Left ventricle myocardium superior (tissue), 1 donor: ENCODE measurements at regions not wholly inside any gene's neighbourhood (a gene's known extent, or its start where the extent isn't known, plus 50 kb on each side); places are given as distances from the start of the nearest gene placed in this dataset.
"Not testable (repeated sequence)": the region's sequence is repeated elsewhere in the genome, so short reads cannot be mapped to it uniquely, and the experiment has no call there.

ENCODE experiments used
- ATAC-seq: fragments of 200-7000 bp; cut with Tn5 transposase; one replicate; pipeline ENCODE4 v1.9.1; 2020; ENCODE audit warnings: mild to moderate bottlenecking, moderate library complexity
- DNase-seq: peaks from one replicate; pipeline ENCODE4 v3.0.0-alpha.2; 2020
- intact Hi-C: fragments of 100-400 bp; cut with micrococcal nuclease; formaldehyde crosslinking; loops from one replicate; pipeline ENCODE4 v1.11.0; 2022
- donor health status: DM: no; HTN: yes; CAD: no; lungs with severe emphysema.

DNA sequence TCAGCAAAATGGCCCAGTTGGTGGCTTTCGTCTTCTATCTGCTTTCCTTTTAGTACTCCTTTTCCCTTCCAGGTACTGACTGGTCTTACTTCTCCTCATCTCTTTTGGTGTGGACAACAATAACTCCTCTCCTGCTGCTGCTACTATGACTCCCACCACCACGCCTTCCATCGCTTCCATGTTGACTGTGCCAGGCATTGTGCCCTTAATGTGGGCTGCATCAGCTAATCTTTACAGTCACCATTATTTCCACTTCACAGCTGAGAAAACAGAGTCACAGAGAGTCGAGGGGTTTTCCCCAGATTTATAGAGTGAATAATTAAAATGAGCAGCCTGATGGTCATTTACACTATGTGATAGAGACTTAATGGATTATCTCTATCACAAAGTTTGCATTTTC, 184.9 kb upstream of the IL12B start:
- DNase-seq (no peak), ATAC-seq (no peak)
- intact Hi-C loops = loop anchor here (10.0 kb wide), 1 partner anchor 400 kb away; the partner anchor contains the start of gene ADRA1B

DNA sequence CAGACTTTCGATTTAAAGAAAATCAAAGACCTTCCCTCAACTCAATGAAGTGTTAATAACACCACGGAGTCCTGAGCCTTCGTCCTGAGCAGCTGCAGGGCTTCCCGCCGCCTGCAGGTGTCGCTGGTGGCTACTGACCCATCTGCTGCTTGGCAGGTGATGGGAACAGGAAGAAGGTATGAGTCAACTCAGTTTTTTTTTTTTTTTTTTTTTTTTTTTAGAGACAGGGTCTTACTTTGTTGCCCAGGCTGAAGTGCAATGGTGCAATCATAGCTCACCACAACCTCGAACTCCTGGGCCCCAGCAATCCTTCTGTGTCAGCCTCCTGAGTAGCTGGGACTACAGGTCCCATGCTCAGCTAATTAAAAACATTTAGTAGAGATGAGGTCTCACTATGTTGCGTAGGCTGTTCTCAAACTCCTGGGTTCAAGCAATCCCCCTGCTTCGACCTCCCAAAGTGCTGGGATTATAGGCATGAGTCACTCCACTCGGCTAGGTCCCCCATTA, 185.7 kb upstream of the IL12B start:
- DNase-seq = peak; percentile 69
- peak; percentile 80 for ATAC-seq
- intact Hi-C loops = loop anchor here (10.0 kb wide), 1 partner anchor 399 kb away; the partner anchor contains the start of gene ADRA1B

DNA sequence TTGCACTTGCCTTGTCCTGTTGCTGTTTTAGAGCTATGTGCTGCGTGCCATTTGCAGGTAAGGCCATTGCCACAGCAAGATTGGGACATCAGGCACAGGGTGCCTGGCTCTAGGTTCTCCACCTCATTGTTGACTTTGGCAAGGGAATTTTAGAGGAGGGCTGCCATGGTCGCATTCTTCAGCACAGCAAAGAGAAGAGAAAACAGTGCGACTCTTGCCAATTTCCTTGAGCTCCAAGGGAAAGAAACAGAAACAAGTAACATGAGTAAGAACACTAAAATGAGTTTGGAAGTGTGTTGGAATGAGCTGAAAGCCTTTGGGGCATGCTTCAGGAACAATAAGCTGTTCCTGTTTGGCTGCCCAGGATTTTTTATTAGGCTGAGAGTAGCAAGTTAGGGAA, 188.1 kb upstream of the IL12B start:
- DNase-seq = no peak
- intact Hi-C loops = loop anchor here (10.0 kb wide), 1 partner anchor 396 kb away; the partner anchor contains the start of gene ADRA1B
- no peak for ATAC-seq

DNA sequence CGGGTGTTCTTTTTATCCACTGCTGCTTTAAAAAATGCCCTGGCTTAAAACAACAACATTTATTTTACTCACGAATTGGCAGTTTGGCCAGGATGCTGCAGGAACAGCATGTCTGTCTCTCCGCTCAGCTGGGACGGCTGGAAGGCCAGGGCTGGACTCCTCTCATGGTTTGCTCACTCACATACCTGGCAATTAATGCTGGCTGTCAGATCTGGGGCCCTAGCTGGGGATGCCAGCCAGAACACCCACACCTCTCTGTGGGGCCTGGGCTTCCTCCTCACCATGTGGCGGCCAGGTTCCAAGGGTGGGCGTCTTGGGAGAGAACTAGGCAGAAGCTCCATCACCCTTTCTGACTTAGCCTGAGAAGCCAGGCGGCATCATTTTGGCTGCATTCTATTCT, 189.1 kb upstream of the IL12B start:
- DNase-seq (no peak), ATAC-seq (no peak)
- intact Hi-C loops = loop anchor here (10.0 kb wide), 1 partner anchor 395 kb away; the partner anchor contains the start of gene ADRA1B

DNA sequence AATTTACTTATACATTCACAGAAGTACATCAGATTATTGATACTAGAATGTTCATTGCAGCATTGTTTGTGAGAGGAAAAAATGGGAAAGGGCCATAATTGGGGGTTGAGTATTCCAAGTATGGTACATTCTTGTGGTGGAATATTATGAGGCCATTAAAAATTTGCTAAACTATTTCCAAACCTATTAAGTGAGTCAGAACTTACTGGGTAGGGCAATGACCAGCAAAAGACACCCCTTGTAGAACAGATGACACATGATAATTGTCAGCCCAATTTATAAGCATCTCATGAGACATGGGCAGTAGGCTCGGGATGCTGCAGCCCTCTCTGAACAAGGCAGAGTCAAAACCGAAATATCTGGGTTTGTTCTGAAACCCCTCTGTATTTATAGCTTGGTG, 192.6 kb upstream of the IL12B start:
- ATAC-seq = no peak
- DNase-seq = no peak
- intact Hi-C loops = no loop called here

DNA sequence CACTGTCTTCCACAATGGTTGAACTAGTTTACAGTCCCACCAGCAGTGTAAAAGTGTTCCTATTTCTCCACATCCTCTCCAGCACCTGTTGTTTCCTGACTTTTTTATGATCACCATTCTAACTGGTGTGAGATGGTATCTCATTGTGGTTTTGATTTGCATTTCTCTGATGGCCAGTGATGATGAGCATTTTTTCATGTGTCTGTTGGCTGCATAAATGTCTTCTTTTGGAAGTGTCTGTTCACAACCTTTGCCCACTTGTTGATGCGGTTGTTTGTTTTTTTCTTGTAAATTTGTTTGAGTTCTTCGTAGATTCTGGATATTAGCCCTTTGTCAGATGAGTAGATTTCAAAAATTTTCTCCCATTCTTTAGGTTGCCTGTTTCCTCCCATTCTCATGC, 194.0 kb upstream of the IL12B start:
- DNase-seq, ATAC-seq, intact Hi-C loops: not testable (repeated sequence)

DNA sequence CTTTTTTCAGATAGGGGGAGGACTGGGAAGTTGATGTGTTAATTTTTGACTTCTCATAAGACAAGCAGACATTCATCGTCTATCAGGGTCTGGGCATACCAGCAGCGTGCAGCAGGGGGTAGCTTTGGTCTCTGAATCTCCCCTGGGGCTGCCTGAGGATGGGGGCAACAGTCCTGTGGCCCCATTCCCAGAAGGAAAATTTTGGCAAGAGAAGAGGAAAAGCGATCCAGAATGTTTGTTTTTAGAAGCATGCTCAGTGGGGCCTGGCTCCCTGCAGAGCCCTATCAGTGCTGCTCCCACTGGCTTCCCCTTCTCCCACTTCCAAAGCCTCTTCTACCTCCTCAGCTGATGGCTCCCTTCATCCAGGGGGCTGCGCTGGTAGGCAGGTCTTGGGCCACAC, 194.8 kb upstream of the IL12B start:
- ATAC-seq = peak; percentile 53
- intact Hi-C loops = no loop called here

DNA sequence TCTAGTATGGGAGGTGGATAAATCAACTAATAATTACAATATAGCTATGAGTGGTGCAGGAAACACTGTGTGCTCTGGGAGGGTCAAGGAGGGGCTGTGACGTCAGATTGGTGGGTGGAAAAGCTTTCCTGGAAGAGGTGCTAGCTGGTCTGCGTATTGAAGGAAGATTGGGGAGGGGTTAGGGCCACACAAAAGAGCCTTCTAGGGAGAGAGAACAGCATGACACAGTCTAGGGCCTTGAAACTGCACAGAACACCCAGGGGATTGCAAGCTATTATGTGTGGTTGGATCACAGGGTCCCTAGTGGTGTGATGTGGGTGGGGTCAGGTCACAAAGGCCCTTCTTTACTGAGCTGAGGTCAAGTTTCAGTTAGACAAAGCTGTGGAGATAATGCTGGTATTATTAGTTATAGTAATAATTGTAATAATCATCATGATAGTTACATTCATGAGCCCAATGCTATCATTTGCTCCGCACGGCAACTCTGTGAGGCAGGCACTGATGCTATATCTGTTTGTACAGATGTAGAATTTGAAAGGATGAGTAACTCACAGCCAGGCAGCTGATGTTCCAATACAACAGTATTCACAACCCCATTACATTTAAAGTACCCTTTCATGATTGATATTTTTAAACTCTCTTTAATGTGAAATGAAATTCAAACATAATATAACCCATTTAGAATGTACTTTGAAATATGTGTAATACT, 197.4 kb upstream of the IL12B start:
- DNase-seq (no peak), ATAC-seq (no peak)
- intact Hi-C loops = no loop called here

More for the DNA sequence above, 194.8 kb upstream of the IL12B start:
- no peak for DNase-seq

DNA sequence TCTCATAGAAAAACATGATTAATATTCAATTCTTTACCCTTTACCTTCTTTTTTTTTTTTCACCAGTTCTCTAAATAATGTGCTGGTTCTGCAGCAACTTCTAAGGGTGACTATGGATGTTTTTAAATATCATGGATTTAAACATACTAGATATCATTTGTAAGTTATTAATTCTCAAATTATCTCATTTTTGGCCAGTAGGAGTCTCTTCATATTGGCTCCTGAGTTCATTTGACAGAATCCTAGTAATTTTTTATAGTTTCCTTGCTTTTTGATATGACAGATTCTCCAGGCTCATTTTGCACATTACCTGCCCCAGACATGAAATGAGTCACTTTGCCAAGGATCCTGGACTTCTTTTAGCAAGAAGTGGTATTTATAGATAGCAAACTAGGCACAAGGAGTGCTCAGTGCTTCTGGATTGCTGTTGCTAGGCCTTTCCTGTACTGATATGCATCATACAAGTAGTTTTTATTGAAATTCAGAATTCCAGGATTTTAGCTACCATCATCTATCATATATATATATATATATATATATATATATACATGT, 201.3 kb upstream of the IL12B start:
- no peak for DNase-seq
- intact Hi-C loops = no loop called here
- ATAC-seq = no peak

DNA sequence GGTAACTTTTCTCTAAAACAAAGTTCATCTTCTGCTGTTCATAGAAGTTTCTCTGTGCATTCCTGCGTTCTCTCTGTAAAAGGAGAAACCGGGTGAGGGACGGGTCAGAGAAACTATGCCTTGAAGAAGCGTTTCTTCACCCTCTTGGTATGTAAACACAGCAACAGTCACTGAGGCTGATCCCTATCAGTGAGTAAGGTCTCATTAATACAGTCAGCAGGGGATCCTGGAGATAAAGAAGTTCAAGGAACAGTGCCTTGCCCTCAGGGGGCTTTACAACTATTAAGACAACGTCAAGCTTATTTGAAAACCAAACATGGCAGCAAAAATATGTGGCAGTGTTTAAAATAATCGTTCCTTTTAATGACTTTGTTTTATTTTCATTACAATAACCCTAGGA, 202.9 kb upstream of the IL12B start:
- intact Hi-C loops = no loop called here
- no peak for ATAC-seq
- DNase-seq = no peak

DNA sequence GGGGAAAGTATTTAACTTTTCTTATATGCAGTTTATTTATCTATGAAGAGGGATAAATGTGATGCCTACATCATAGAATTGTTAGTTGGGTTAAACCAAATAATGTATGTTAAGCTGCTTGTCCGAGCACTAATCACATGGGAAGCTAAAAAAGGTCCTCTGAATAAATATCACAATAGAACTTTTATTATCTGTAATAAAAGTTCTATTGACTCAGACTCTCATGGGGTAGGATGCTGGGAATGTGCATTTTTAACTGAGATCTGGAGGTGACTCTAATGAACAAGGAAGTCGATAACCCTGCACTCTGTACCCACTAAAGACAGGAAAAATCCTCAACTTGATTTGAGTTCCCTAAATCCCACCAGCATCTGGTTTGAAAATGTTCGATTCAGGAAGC, 205.9 kb upstream of the IL12B start:
- DNase-seq (no peak), ATAC-seq (no peak)
- intact Hi-C loops = no loop called here

DNA sequence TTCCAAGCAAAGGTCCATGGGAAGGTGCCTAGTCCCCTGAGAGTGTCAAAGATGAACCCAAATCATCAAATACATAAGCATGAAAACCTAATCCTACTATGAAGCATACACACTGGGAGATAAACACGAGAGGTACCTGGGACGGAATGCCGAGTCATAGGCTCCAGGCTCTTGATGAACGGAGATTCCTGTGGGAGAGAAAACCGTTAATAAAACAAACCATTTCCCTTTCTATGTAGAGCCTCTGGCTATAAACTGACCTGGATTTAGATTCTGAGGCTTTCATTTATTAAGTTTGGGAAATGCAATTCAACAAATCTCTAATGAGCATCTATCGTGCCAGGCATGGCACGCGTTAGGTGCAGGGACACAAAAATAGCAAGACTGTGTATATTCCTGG, 206.4 kb upstream of the IL12B start:
- intact Hi-C loops = no loop called here
- ATAC-seq = no peak

DNA sequence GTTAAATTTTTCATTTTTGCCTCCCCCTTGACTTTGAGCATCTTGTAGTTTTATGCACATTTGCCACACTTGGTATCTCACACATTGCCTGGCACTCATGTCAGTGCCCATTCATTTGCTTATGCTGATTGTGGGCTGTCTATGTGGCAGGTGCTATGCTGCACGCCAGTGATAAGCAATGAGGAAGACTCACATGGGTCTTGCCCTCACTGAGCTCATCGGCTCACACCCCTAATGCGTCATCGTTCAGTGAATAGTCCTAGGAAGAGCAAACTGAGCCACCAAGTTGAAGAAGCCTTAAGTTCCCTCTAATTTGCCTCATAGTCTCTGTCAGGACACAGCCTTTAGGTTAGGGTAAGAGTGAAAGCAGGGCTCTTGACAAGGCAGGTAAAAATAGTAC, 209.4 kb upstream of the IL12B start:
- intact Hi-C loops = no loop called here
- ATAC-seq = peak; percentile 14
- no peak for DNase-seq

More for the DNA sequence above, 206.4 kb upstream of the IL12B start:
- no peak for DNase-seq

DNA sequence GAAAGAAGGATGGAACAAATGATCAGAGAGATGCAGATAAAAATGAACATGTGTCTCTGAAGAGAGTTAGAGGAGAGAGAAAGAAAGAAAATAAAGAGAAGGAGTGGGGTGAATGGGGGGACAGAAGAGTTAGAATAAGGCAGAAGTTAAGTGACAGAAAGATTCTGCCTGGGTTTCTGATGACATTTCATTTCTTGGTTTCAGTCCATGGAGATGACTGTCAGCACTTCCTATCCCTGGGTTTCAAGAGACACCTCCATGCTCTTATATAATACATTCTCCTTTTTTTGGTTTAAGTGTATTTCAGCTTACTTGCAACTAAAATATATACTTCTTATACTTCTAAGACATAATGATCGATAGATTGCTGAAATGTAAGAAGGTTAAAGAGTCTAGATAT, 213.0 kb upstream of the IL12B start:
- ATAC-seq (no peak), DNase-seq (no peak)
- intact Hi-C loops = no loop called here

DNA sequence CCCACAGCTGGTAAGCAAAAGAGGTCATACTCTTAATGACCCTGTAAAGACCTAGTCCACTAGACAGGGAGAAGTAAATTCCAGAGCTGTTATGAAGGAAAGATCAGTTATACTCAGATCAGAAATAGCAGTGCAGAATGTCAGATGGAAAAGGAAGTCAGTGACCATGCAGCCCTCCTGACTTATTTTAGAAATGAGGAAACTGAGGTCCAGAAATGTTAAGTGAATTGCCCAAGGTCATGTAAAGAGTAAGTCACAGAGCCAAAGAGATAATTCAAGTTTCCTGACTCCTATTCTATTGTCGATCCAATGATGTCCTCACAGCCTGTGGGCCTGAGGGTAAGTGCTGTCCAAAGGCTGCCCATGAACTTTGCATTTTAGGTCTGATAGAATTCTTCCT, 214.9 kb upstream of the IL12B start:
- intact Hi-C loops = no loop called here
- ATAC-seq (no peak), DNase-seq (no peak)

DNA sequence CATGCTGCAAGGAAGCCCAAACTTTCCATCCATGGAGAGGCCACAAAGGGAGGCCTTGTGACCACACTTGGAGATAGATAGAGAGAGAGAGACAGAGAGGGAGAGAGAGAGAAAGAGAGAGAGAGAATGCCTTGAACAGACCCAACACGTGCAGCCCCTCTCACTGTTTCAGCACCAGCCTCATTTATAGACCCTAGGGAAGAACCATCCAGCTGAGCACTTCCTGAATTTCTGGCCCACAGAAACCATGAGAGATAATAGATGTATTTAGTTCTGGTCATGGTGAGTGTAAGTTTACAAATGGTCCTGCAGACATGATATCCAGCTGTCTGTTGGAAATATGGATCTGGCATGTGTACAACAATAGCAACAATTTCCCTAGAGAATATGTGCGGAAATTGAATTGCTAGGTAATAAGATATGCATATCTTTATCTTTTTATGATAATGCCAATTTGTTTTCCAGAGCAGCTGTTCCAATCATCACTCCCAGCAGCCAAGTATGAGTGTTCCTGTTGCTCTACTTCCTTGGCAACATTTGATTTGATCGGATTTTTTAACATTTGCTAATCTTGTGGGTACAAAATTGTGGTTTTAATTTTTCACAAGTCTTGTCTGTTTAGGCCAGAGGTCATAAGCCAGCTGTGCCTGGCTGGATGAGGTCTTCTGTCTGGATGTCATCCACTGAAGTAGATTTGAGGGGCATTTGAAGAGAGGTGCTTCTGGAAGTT, 217.3 kb upstream of the IL12B start:
- ATAC-seq = no peak
- no peak for DNase-seq
- intact Hi-C loops = no loop called here

DNA sequence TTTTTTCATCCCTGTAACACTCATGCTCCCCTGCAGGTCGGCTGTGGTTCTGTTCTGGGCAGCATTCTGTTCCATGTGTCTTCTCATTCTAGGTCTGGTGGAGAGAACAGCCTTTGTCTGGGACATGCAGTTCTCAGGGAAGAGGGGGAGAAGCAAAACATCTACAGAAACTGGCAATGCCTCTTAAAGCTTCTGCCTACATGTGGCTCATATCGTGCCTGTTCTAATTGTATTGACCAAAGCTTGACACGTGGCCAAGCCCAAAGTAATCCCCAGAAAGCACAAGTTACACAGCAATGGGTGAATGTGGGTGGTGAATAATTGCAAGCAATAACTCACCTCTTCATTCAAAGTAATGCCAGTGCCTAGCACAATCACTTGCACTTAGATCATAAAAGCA, 218.2 kb upstream of the IL12B start:
- no peak for ATAC-seq
- no peak for DNase-seq
- intact Hi-C loops = no loop called here

DNA sequence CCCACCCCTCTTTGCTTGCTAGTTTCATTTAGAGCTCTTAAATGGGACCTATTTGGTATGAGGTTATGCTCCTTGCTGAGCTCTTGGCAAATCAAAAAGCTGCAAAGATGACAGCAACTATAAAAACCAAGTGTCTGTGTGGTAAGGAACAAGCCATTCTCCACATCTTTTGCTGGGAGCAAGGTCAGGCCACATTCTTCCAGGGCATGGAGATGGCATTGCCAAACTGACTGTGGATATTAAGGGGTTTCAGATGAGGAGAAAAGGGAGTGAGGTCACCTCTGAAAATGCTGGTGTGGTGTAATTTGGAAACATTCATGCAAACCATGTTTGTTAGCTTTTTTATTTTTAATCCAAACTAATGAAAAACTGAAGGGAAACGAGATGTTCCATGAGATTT, 218.8 kb upstream of the IL12B start:
- DNase-seq = no peak
- ATAC-seq = no peak
- intact Hi-C loops = no loop called here

DNA sequence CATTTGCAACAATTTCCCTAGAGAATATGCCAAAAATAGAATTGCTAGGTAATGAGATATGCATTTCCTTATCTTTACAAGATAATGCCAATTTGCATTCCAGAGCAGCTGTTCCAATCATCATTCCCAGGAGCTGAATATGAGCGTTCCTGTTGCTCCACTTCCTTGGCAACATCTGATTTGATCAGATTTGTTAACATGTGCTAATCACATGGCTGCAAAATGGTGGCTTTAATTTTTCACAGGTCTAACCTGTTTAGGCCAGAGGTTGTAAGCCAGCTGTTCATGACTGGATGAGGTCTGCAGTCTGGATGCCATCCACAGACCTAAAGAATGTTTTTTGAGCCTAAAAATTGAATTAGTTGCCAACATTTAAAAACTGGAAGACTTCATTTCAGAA, 220.7 kb upstream of the IL12B start:
- DNase-seq = no peak
- ATAC-seq = no peak
- intact Hi-C loops = no loop called here

DNA sequence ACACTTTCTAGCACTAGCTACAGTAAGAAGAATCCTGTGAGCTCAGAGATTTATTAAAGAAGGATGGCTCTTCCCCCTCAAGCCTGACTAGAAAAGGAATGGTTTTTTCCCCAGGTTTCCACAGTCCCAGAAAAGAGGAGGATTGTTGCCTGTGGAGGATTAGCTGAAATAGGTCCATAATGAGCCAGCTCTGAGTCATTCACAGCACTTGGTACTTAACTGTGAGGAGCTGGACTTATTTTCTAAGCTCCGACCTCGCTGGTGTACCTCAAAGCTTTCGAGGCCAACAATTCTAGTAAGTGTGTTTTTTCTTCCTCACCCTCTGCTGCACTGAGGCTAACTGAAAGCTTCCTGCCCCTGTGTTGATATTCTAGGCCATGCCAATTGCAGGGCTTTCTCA, 222.5 kb upstream of the IL12B start:
- DNase-seq (no peak), ATAC-seq (no peak)
- intact Hi-C loops = no loop called here
